ENCODE measurements at regions not wholly inside any gene's neighbourhood (a gene's known extent, or its start where the extent isn't known, plus 50 kb on each side); places are given as distances from the start of the nearest gene placed in this dataset.

- no peak for TF ChIP-seq TAF1 (IDR thresholded peaks at IDR 0.05; ENCODE audit: low read depth, low read length)
- no peak for TF ChIP-seq POLR2AphosphoS5 (IDR thresholded peaks at IDR 0.05; ENCODE audit: low read depth, low read length)
- no peak for TF ChIP-seq POLR2A (IDR thresholded peaks at IDR 0.05; ENCODE audit: low read depth, low read length)
Measured at GRCh38 chr14:97902630-97903029, 1105.4 kb downstream of the VRK1 start.

Measured in GM12891 (cell line).